ENCODE measurements at regions not wholly inside any gene's neighbourhood (a gene's known extent, or its start where the extent isn't known, plus 50 kb on each side); places are given as distances from the start of the nearest gene placed in this dataset.

DNA sequence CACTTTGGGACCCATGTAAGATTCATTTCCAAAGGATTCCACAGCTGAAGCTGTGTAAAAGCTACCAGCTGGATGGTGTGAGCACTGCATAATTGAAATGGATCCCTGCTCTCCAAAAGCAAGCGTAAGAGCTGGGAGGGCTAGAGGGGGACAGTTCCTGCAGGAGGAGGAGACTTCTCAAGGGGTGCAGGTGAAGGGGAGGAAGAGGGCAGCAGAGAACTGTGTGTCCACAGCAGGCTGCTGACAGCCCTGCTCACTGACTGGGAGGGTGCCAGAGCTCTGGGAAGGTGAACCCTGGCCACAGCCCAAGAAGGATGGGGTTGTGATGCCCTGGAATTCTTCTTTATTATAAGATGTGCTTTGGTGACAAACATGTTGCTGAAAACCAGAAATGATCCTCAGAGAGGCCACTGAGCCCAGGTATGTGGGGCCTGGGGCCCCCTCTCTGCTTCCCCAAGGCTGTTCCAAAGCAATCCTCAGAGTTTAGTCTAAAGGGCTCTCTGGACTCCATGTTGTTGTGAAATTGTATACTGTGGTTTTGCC is 112.8 kb upstream of the SLC25A48 start:
- TF ChIP-seq CTCF (IDR thresholded peaks at IDR 0.05; ENCODE audit: low read depth, low read length, missing control alignments), result no peak
- no peak for DNase-seq (ENCODE audit: extremely low read depth, low read depth)
- no peak overlapping the region for H3K4me3 ChIP-seq (replicated peaks; ENCODE audit: low read depth, low read length)

DNA sequence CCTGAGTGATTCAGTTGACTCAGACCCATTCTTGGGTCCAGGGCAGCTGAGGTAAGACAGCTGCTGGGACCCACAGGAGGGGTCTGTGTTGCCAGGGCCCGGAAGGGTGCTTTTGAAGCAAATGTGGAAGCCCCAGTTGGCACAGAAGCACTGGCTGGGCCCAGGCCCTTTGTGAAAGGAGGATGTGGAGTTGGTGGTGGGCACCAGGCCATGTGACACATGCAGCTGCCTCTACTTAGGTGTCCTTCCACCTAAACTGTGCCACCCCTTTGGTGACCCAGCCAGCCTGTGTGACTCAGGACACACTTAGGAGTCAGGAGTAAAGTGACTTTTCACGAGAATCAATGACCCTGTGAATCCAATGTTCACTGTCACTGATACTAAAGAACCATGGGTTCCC is 114.3 kb upstream of the SLC25A48 start:
- no peak for TF ChIP-seq CTCF (IDR thresholded peaks at IDR 0.05; ENCODE audit: low read depth, low read length, missing control alignments)
- no peak overlapping the region for H3K4me3 ChIP-seq (replicated peaks; ENCODE audit: low read depth, low read length)
- DNase-seq (ENCODE audit: extremely low read depth, low read depth), result no peak

GRCh38 chr5:135719428-135720063 is 114.9 kb upstream of the SLC25A48 start:
- no peak for TF ChIP-seq CTCF (IDR thresholded peaks at IDR 0.05; ENCODE audit: low read depth, low read length, missing control alignments)
- DNase-seq (ENCODE audit: extremely low read depth, low read depth), result no peak
- no peak overlapping the region for H3K4me3 ChIP-seq (replicated peaks; ENCODE audit: low read depth, low read length)

- H3K4me3 ChIP-seq (replicated peaks; ENCODE audit: low read depth, low read length), result no peak overlapping the region
- no peak for TF ChIP-seq CTCF (IDR thresholded peaks at IDR 0.05; ENCODE audit: low read depth, low read length, missing control alignments)
- no peak for DNase-seq (ENCODE audit: extremely low read depth, low read depth)
These were observed 115.8 kb upstream of the SLC25A48 start for GRCh38 chr5:135718651-135719050.

GRCh38 chr5:135718151-135718550 is 116.3 kb upstream of the SLC25A48 start:
- no peak for TF ChIP-seq CTCF (IDR thresholded peaks at IDR 0.05; ENCODE audit: low read depth, low read length, missing control alignments)
- no peak for DNase-seq (ENCODE audit: extremely low read depth, low read depth)
- no peak overlapping the region for H3K4me3 ChIP-seq (replicated peaks; ENCODE audit: low read depth, low read length)

DNA sequence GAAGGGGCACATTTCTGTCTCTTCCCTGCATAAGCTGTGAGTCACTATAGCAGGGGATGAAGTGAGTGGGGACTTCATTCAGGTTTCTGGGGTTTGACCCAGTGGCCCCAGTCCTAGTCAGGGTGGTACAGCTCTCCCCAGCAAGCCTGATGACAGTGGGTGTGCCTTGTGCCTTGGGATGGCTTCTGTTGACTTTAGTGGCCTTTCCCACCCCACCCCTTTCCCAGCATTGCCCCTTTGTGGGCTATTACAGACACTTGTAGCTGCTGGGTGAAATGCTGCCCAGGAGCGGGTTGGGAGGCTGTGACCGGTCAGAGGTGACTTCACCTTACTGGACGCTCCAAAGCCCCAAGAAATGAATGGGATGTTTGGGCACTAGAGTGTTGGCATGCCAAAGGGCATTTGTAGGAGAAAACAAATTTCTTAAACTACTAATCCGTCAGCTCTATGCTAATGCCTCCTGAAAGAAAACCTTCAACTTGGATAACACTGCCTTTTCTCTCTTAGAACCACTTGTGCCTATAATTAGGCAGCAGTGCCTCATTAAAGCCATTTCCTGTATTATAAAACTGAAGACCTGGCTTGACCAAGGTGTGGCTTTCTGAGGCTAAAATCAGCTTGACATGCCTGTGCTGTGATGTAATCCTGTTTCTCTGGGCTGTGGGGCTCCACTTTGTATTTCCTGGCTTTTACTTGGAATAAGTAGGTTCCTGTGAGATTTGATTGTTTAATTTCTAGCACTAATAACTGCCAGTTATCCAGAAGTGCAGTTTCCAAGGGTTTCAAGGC is 119.0 kb upstream of the SLC25A48 start:
- no peak for TF ChIP-seq CTCF (IDR thresholded peaks at IDR 0.05; ENCODE audit: low read depth, low read length, missing control alignments)
- H3K4me3 ChIP-seq (replicated peaks; ENCODE audit: low read depth, low read length), result no peak overlapping the region
- no peak for DNase-seq (ENCODE audit: extremely low read depth, low read depth)
